B cell (primary cell): ENCODE measurements at regions not wholly inside any gene's neighbourhood (a gene's known extent, or its start where the extent isn't known, plus 50 kb on each side); places are given as distances from the start of the nearest gene placed in this dataset.

ENCODE experiments used
- ATAC-seq: fragments of 200-7000 bp; cut with Tn5 transposase; one replicate; pipeline ENCODE4 v1.10.0; 2021; ENCODE audit warnings: low read depth, mild to moderate bottlenecking, moderate number of reproducible peaks, moderate library complexity
- CTCF ChIA-PET: fragments of 350-600 bp; sonication (Branson Sonifier 250); formaldehyde crosslinking; loops from one replicate; lab custom pipeline; 2021; ENCODE audit warnings: antibody characterized with exemption, inconsistent platforms; lab: Charles Lee
- POLR2A ChIA-PET: fragments of 350-600 bp; sonication (Branson Sonifier 250); formaldehyde crosslinking; loops from one replicate; lab custom pipeline; 2021; ENCODE audit warnings: antibody characterized with exemption; lab: Charles Lee
- DNase-seq: peaks from one replicate; pipeline ENCODE4 v3.0.0; 2013
- H2AFZ ChIP-seq: 2 replicates; pipeline ENCODE4 v1.6.1; 2012; ENCODE audit warnings: mild to moderate bottlenecking, low read depth, low read length; ENCODE audit not compliant: insufficient read depth, poor library complexity, severe bottlenecking
- H3K27ac ChIP-seq, 2 donors: 1 replicate in 1 of 2; 2 replicates in 1 of 2; pipeline ENCODE4 v1.5.1; 2012 to 2013; ENCODE audit warnings: low read length in 2 of 2, mild to moderate bottlenecking in 2 of 2, moderate library complexity in 1 of 2
- H3K27me3 ChIP-seq, 4 experiments: fragments of 200-600 bp in 1 of 4; sonication (generic) in 1 of 4; replicated peaks in 1 of 4; 1 replicate in 2 of 4; 2 replicates in 2 of 4; pipeline versions ENCODE4 v1.6.1 to v1.7.0; 2013 to 2016; ENCODE audit warnings: low read length in 3 of 4, mild to moderate bottlenecking in 2 of 4, mixed read lengths in 1 of 4, moderate library complexity in 1 of 4; ENCODE audit not compliant: insufficient read depth in 4 of 4, control insufficient read depth in 3 of 4; ENCODE audit errors: control extremely low read depth in 1 of 4
- H3K36me3 ChIP-seq, 2 experiments: replicated peaks in 1 of 2; 1 replicate in 1 of 2; 2 replicates in 1 of 2; pipeline versions ENCODE4 v1.6.1 to v1.7.1; 2013; ENCODE audit warnings: low read length in 1 of 2; ENCODE audit not compliant: insufficient read depth in 2 of 2, control insufficient read depth in 1 of 2; ENCODE audit errors: control extremely low read depth in 1 of 2, extremely low read depth in 1 of 2
- H3K4me1 ChIP-seq, 2 donors: fragments of 200-600 bp in 1 of 2; sonication (generic) in 1 of 2; 1 replicate in 1 of 2; 2 replicates in 1 of 2; pipeline versions ENCODE4 v1.5.1 to v1.6.1; 2013 to 2017; ENCODE audit warnings: low read length in 2 of 2; ENCODE audit not compliant: control insufficient read depth in 2 of 2, insufficient read depth in 2 of 2
- H3K4me2 ChIP-seq: replicated peaks from 2 replicates; pipeline ENCODE3; 2012; ENCODE audit warnings: mild to moderate bottlenecking, low read depth, low read length; ENCODE audit not compliant: poor library complexity, severe bottlenecking
- H3K4me3 ChIP-seq, 5 experiments: fragments of 200-600 bp in 1 of 5; sonication (generic) in 1 of 5; 1 replicate in 3 of 5; 2 replicates in 2 of 5; pipeline versions ENCODE4 v1.5.1 to v1.7.0; 2011 to 2016; ENCODE audit warnings: low read length in 4 of 5, mild to moderate bottlenecking in 4 of 5, low read depth in 2 of 5, control low read depth in 1 of 5, moderate library complexity in 1 of 5; ENCODE audit not compliant: insufficient read depth in 1 of 5; ENCODE audit errors: control extremely low read depth in 1 of 5, extremely low read depth in 1 of 5
- H3K79me2 ChIP-seq: fragments of 200-600 bp; sonication (generic); one replicate; pipeline ENCODE4 v1.6.0; 2016; ENCODE audit warnings: low read length; ENCODE audit not compliant: control insufficient read depth, insufficient read depth
- H3K9ac ChIP-seq: fragments of 200-600 bp; sonication (generic); 2 replicates; pipeline ENCODE4 v1.6.1; 2017; ENCODE audit warnings: mild to moderate bottlenecking, low read length, moderate library complexity
- H3K9me3 ChIP-seq, 3 donors: one replicate each; pipeline versions ENCODE4 v1.6.1 to v1.7.1; 2013; ENCODE audit warnings: low read length in 2 of 3; ENCODE audit not compliant: control insufficient read depth in 2 of 3, insufficient read depth in 1 of 3; ENCODE audit errors: control extremely low read depth in 1 of 3
- H4K20me1 ChIP-seq: 2 replicates; pipeline ENCODE4 v1.6.0; 2012; ENCODE audit warnings: mild to moderate bottlenecking, low read length; ENCODE audit not compliant: insufficient read depth, control insufficient read depth, poor library complexity, severe bottlenecking
- H3K27ac Mint-ChIP-seq: one replicate; pipeline ENCODE4 v1.8.0; 2021; ENCODE audit warnings: mixed read lengths
- H3K27me3 Mint-ChIP-seq: one replicate; pipeline ENCODE4 v1.8.0; 2021; ENCODE audit warnings: mixed read lengths
- H3K4me1 Mint-ChIP-seq: one replicate; pipeline ENCODE4 v1.8.0; 2021; ENCODE audit warnings: mixed read lengths
- H3K4me3 Mint-ChIP-seq: one replicate; pipeline ENCODE4 v1.8.0; 2021; ENCODE audit warnings: mixed read lengths
- H3K9me3 Mint-ChIP-seq: one replicate; pipeline ENCODE4 v1.8.0; 2022; ENCODE audit warnings: mixed read lengths; ENCODE audit not compliant: insufficient read depth
- CTCF ChIP-seq: fragments of 200-600 bp; IDR thresholded peaks from one replicate; pipeline ENCODE4 v1.8.0; 2022; ENCODE audit warnings: antibody characterized with exemption, mild to moderate bottlenecking
- EZH2 ChIP-seq: IDR thresholded peaks from 2 replicates; pipeline ENCODE4 v1.6.1; 2012; ENCODE audit warnings: borderline replicate concordance, low read depth, mild to moderate bottlenecking, moderate library complexity, low read length; ENCODE audit not compliant: insufficient read depth, poor library complexity, severe bottlenecking
- WGBS: methylation state at CpG from one replicate; pipeline ENCODE4 v1.1.5; 2013; ENCODE audit warnings: missing lambda C conversion rate; ENCODE audit not compliant: insufficient coverage; 5-methylcytosine and 5-hydroxymethylcytosine counted together
- intact Hi-C: fragments of 100-400 bp; cut with micrococcal nuclease; formaldehyde crosslinking; loops from one replicate; pipeline ENCODE4 v1.10.0; 2022

GRCh38 chr12:107327651-107328182, 234.4 kb upstream of the CRY1 start:
- H3K27me3 ChIP-seq: peaks cover 0 to 48% (median 21%) of the 10 kb centered on the region in 4 experiments
- CTCF ChIA-PET: no interaction called here
- no peaks in the 10 kb centered on the region for H4K20me1 ChIP-seq
- H2AFZ ChIP-seq: no peak overlapping the region
- WGBS: 36% methylated on average over 1 of the region's 5 CpGs
- Mint-ChIP-seq H3K27ac (no peak overlapping the region), H3K27me3 (peaks cover 60% of the 10 kb centered on the region), H3K9me3 (no peaks in the 10 kb centered on the region), H3K4me1 (no peaks in the 10 kb centered on the region), H3K4me3 (no peak overlapping the region)
- TF ChIP-seq CTCF: no peak
- TF ChIP-seq EZH2: no peak
- no peak overlapping the region for H3K4me3 ChIP-seq
- no peak overlapping the region for H3K27ac ChIP-seq
- DNase-seq: no peak
- no peaks in the 10 kb centered on the region for H3K36me3 ChIP-seq
- intact Hi-C loops: no loop called here
- peaks cover 0 to 3% of the 10 kb centered on the region in 2 donors for H3K4me1 ChIP-seq
- no peak overlapping the region for H3K4me2 ChIP-seq
- no peak overlapping the region for H3K9ac ChIP-seq
- no peaks in the 10 kb centered on the region for H3K79me2 ChIP-seq
- H3K9me3 ChIP-seq: peaks cover 0 to 4% (median 0%) of the 10 kb centered on the region in 3 donors
- POLR2A ChIA-PET: no interaction called here
- no peak for ATAC-seq

GRCh38 chr12:107328442-107329133, 235.2 kb upstream of the CRY1 start:
- intact Hi-C loops: no loop called here
- no peak for TF ChIP-seq CTCF
- Histone ChIP-seq H3K79me2 (no peaks in the 10 kb centered on the region), H3K9me3 (peaks cover 0 to 4% (median 0%) of the 10 kb centered on the region in 3 donors), H3K4me2 (no peak overlapping the region), H3K4me3 (no peak overlapping the region), H4K20me1 (no peaks in the 10 kb centered on the region), H3K27me3 (peaks cover 0 to 40% (median 14%) of the 10 kb centered on the region in 4 experiments), H3K27ac (no peak overlapping the region), H3K4me1 (no peaks in the 10 kb centered on the region), H3K9ac (no peak overlapping the region), H2AFZ (no peak overlapping the region), H3K36me3 (no peaks in the 10 kb centered on the region)
- ChIA-PET CTCF (no interaction called here), POLR2A (no interaction called here)
- DNase-seq (no peak), ATAC-seq (no peak)
- H3K27ac Mint-ChIP-seq: no peak overlapping the region
- whole genome bisulfite sequencing: 17% methylated on average over 6 of the region's 11 CpGs
- no peak overlapping the region for H3K4me3 Mint-ChIP-seq
- H3K27me3 Mint-ChIP-seq: peaks cover 52% of the 10 kb centered on the region
- no peaks in the 10 kb centered on the region for H3K9me3 Mint-ChIP-seq
- H3K4me1 Mint-ChIP-seq: no peaks in the 10 kb centered on the region
